Upper lobe of left lung (tissue), 6 donors: ENCODE measurements at regions not wholly inside any gene's neighbourhood (a gene's known extent, or its start where the extent isn't known, plus 50 kb on each side); places are given as distances from the start of the nearest gene placed in this dataset.

Experiments
- ATAC-seq, 2 donors: fragments of 200-7000 bp; cut with Tn5 transposase; one replicate each; pipeline ENCODE4 v1.9.1; 2022; ENCODE audit warnings: mild to moderate bottlenecking in 2 of 2, moderate library complexity in 2 of 2; ENCODE audit not compliant: low FRiP score in 2 of 2
- DNase-seq, 2 donors: peaks; one replicate each; pipeline ENCODE4 v3.0.0-alpha.2; 2019 to 2020
- H3K27ac ChIP-seq, 4 donors: fragments of 200-600 bp; sonication (generic); one replicate each; pipeline ENCODE4 v1.5.1; 2016 to 2019
- H3K27me3 ChIP-seq, 4 donors: fragments of 200-600 bp; sonication (generic); one replicate each; pipeline ENCODE4 v1.5.1; 2017 to 2019
- H3K36me3 ChIP-seq, 4 donors: fragments of 200-600 bp; sonication (generic); one replicate each; pipeline ENCODE4 v1.5.1; 2016 to 2019
- H3K4me1 ChIP-seq, 4 donors: fragments of 200-600 bp; sonication (generic); one replicate each; pipeline ENCODE4 v1.5.1; 2018 to 2019
- H3K4me3 ChIP-seq, 4 donors: fragments of 200-600 bp; sonication (generic); one replicate each; pipeline ENCODE4 v1.5.1; 2017 to 2019; ENCODE audit warnings: mild to moderate bottlenecking in 2 of 4, moderate library complexity in 1 of 4
- H3K9me3 ChIP-seq, 4 donors: fragments of 200-600 bp; sonication (generic); one replicate each; pipeline ENCODE4 v1.5.1; 2018 to 2019
- EP300 ChIP-seq, 4 donors: sonication (generic); formaldehyde crosslinking; IDR thresholded peaks; one replicate each; pipeline ENCODE4 v1.5.1; 2017; ENCODE audit warnings: antibody characterized with exemption in 4 of 4, control low read depth in 2 of 4
- POLR2A ChIP-seq, 4 donors: fragments of 450-650 bp; IDR thresholded peaks; one replicate each; pipeline ENCODE4 v1.5.1; 2016 to 2017; ENCODE audit warnings: antibody characterized with exemption in 4 of 4, mild to moderate bottlenecking in 2 of 4
- POLR2AphosphoS5 ChIP-seq, 2 donors: sonication (generic); formaldehyde crosslinking; IDR thresholded peaks; one replicate each; pipeline ENCODE4 v1.5.1; 2017; ENCODE audit warnings: antibody characterized with exemption in 2 of 2
- WGBS, 2 donors: methylation state at CpG; one replicate each; pipeline ENCODE4 v1.1.5; 2017 to 2018; 5-methylcytosine and 5-hydroxymethylcytosine counted together
- TF ChIP-seq, protein P1 (sequence below), 6 experiments: fragments of 450-650 bp in 4 of 6; fragments of 200-600 bp in 2 of 6; sonication (generic) in 2 of 6; IDR thresholded peaks; one replicate each; pipeline ENCODE4 v1.5.1; 2016 to 2019; ENCODE audit warnings: antibody characterized with exemption in 6 of 6
- donor health status: DM: no; HTN: no; CAD: no; lungs with moderate emphysema.
- donor health status: DM: no; HTN: yes; CAD: no; lungs with severe emphysema.

DNA sequence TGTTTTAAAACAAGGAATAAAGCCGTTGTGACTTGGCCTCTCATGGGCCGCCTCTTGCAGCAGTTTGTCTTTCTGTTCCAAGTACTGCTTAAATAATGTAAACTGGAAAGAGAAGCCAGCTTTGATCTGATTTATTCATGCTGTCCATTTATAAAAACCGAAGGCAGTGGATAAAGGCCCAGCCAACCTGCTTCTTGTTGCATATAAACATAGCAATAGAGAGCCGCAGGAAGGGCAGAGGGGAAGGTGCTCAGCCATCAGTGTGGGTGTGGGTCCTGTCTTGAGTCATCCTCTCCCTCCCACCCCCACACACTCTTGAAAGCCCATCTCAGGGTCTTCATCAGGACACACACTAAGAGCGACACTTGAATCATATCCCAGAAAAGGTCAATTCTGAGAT is 187.9 kb upstream of the FAM9B start:
- Histone ChIP-seq H3K27me3 (no peaks in the 10 kb centered on the region), H3K27ac (no peak overlapping the region), H3K4me1 (no peaks in the 10 kb centered on the region), H3K9me3 (no peaks in the 10 kb centered on the region), H3K36me3 (no peaks in the 10 kb centered on the region), H3K4me3 (no peak overlapping the region)
- no peak for ATAC-seq
- WGBS, 2 donors, result 58 to 64% methylated on average over 5 of the region's 5 CpGs
- TF ChIP-seq POLR2AphosphoS5 (IDR thresholded peaks at IDR 0.05) (no peak), POLR2A (IDR thresholded peaks at IDR 0.05) (no peak), EP300 (IDR thresholded peaks at IDR 0.05) (no peak)
- TF ChIP-seq, protein P1, sequence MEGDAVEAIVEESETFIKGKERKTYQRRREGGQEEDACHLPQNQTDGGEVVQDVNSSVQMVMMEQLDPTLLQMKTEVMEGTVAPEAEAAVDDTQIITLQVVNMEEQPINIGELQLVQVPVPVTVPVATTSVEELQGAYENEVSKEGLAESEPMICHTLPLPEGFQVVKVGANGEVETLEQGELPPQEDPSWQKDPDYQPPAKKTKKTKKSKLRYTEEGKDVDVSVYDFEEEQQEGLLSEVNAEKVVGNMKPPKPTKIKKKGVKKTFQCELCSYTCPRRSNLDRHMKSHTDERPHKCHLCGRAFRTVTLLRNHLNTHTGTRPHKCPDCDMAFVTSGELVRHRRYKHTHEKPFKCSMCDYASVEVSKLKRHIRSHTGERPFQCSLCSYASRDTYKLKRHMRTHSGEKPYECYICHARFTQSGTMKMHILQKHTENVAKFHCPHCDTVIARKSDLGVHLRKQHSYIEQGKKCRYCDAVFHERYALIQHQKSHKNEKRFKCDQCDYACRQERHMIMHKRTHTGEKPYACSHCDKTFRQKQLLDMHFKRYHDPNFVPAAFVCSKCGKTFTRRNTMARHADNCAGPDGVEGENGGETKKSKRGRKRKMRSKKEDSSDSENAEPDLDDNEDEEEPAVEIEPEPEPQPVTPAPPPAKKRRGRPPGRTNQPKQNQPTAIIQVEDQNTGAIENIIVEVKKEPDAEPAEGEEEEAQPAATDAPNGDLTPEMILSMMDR (IDR thresholded peaks at IDR 0.05), result no peak
- DNase-seq, result no peak

DNA sequence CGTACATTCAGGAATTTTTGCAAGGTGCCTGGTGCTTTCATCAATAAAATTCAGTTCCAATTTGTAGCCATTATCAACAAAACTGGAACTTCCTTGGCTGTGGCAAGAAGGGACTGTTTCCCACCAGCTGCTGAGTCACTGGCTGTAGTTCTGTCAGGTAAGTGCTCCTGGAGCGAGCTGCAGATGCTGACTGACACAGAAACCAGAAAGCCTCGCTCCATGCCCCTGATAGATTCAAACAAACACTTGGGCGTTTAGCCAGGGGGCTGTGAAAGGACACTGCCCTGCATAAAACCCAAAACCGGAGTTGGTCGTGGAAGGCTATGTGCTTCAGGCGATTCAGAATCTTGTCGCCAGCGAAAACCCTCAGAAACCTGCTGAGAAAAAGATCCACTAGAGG is 188.4 kb upstream of the FAM9B start:
- ATAC-seq, result no peak
- TF ChIP-seq EP300 (IDR thresholded peaks at IDR 0.05) (no peak), POLR2AphosphoS5 (IDR thresholded peaks at IDR 0.05) (no peak), POLR2A (IDR thresholded peaks at IDR 0.05) (no peak)
- TF ChIP-seq, protein P1 (IDR thresholded peaks at IDR 0.05), result no peak

DNA sequence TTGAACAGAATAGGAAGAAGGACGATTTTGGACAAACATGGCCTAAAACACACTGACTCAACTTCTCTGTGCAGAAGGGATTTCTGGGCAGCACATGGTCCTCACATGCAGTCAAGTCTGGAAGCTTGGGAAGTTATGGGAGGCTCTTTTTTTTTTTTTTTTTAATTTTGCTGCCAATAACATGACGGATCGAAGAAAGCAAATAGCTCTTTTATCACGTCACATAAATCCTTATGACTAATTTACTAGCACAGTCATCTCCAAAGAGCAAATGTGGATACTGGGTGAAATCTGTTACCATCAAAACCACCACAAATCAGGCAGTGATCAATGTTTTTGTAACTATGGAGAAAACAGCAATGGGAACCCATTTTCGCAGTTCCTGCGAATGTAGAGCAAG is 193.3 kb upstream of the FAM9B start:
- DNase-seq, result no peak
- H3K27me3 ChIP-seq, result no peaks in the 10 kb centered on the region
- WGBS, 2 donors, result 90 to 100% methylated on average over 6 of the region's 6 CpGs
- H3K36me3 ChIP-seq, result no peaks in the 10 kb centered on the region
- H3K27ac ChIP-seq, result no peak overlapping the region
- no peaks in the 10 kb centered on the region for H3K4me1 ChIP-seq
- no peak overlapping the region for H3K4me3 ChIP-seq
- ATAC-seq, result no peak
- H3K9me3 ChIP-seq, result no peaks in the 10 kb centered on the region
- TF ChIP-seq POLR2A (IDR thresholded peaks at IDR 0.05), result no peak

More for the DNA sequence above, 188.4 kb upstream of the FAM9B start:
- Histone ChIP-seq H3K36me3 (no peaks in the 10 kb centered on the region), H3K27me3 (no peaks in the 10 kb centered on the region), H3K4me1 (no peaks in the 10 kb centered on the region), H3K4me3 (no peak overlapping the region), H3K9me3 (no peaks in the 10 kb centered on the region), H3K27ac (no peak overlapping the region)
- 68 to 82% methylated on average over 6 to 9 of the region's 9 CpGs for WGBS, 2 donors
- DNase-seq, result no peak

DNA sequence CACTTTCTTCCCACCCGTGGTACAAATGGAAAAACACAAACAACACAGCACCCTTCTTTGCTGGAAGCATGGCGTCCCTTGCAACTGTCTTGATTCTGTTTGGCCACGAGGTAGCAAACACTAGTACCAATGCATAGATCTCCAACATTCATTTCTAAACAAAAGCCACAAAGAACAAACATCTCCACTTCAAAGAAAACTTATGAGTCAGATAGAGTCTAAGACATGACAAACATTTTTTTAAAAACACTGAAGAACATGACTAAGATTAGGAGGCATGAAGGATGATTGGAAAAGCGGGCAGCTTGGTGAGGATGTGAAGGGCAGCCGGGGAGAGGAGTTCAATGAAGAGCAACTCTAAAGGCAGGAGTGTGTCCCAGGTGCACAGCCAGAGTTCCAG is 197.6 kb upstream of the FAM9B start:
- DNase-seq, result no peak
- no peak for ATAC-seq
- H3K36me3 ChIP-seq, result no peaks in the 10 kb centered on the region
- 64 to 82% methylated on average over 5 of the region's 5 CpGs for WGBS, 2 donors
- H3K9me3 ChIP-seq, result no peaks in the 10 kb centered on the region
- no peak for TF ChIP-seq EP300 (IDR thresholded peaks at IDR 0.05)
- no peak overlapping the region for H3K4me3 ChIP-seq
- H3K4me1 ChIP-seq, result no peaks in the 10 kb centered on the region
- H3K27me3 ChIP-seq, result no peaks in the 10 kb centered on the region
- no peak overlapping the region for H3K27ac ChIP-seq

DNA sequence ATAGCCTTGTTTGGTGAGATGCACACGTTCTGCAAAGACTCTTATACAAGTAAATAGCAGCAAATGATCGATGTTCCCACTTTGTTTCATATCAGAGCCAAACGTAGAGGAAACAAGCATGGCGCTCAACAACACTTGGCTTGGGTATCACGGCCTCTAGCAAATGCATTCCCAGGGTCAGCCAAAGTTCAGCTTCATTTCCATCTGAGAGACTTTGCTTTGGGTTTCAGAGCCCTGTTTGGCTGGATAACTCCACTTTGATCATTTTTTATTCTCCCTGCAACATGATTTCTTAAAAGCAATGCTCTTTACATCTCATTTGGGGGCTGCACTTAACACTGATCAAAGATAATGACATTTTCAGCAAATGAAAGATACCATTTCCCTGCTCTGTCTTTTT is 199.2 kb upstream of the FAM9B start:
- Histone ChIP-seq H3K27me3 (no peaks in the 10 kb centered on the region), H3K36me3 (no peaks in the 10 kb centered on the region), H3K9me3 (no peaks in the 10 kb centered on the region), H3K4me3 (no peak overlapping the region), H3K27ac (no peak overlapping the region), H3K4me1 (no peaks in the 10 kb centered on the region)
- TF ChIP-seq, protein P1 (IDR thresholded peaks at IDR 0.05), result no peak
- TF ChIP-seq EP300 (IDR thresholded peaks at IDR 0.05) (no peak), POLR2AphosphoS5 (IDR thresholded peaks at IDR 0.05) (no peak), POLR2A (IDR thresholded peaks at IDR 0.05) (no peak)
- ATAC-seq (no peak), DNase-seq (no peak)
- 68 to 73% methylated on average over 5 of the region's 5 CpGs for WGBS, 2 donors

DNA sequence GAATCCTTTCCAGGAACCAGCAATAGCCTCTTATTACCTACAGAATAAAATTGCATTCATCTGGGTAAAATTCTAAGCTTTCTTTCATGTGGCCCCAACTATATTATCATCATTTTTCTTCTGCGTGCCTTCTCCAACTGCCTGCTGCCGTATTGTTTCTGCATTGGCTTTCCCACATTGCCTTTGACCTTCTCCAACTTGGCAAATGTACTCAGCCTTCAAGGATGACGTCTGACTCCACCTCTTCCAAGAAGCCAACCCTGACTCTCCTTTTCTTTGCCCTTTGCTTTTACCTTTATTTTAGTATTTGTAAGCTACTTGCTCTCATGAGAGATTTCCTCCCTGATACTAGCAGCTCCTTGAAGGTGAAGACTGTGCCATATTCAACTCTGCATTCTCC is 200.4 kb upstream of the FAM9B start:
- 64 to 84% methylated on average over 3 of the region's 3 CpGs for WGBS, 2 donors
- no peak for TF ChIP-seq EP300 (IDR thresholded peaks at IDR 0.05)
- no peak for TF ChIP-seq POLR2AphosphoS5 (IDR thresholded peaks at IDR 0.05)
- TF ChIP-seq, protein P1 (IDR thresholded peaks at IDR 0.05), result no peak
- no peak for TF ChIP-seq POLR2A (IDR thresholded peaks at IDR 0.05)
- Histone ChIP-seq H3K36me3 (no peaks in the 10 kb centered on the region), H3K4me1 (no peaks in the 10 kb centered on the region), H3K27me3 (no peaks in the 10 kb centered on the region), H3K27ac (no peak overlapping the region), H3K9me3 (no peaks in the 10 kb centered on the region), H3K4me3 (no peak overlapping the region)
- no peak for ATAC-seq
- DNase-seq, result no peak
